Panc1 (cell line): ENCODE measurements at regions not wholly inside any gene's neighbourhood (a gene's known extent, or its start where the extent isn't known, plus 50 kb on each side); places are given as distances from the start of the nearest gene placed in this dataset.

Source experiments
- ATAC-seq: fragments of 200-7000 bp; cut with Tn5 transposase; 2 replicates; pipeline ENCODE4 v1.9.1; 2020; ENCODE audit warnings: mild to moderate bottlenecking, moderate library complexity
- BruUV-seq: library from RNA; stranded (reverse); fragments of 400-500 nt; replicated peaks from 2 replicates; lab custom pipeline; 2021; lab: Mats Ljungman, UMichigan
- CTCF ChIA-PET: fragments of 300-600 bp; sonication (Branson Sonifier 250); formaldehyde crosslinking; loops from one replicate; lab custom pipeline; 2022; ENCODE audit warnings: antibody characterized with exemption; lab: Charles Lee
- POLR2A ChIA-PET: fragments of 300-600 bp; sonication (Branson Sonifier 250); formaldehyde crosslinking; loops from one replicate; lab custom pipeline; 2022; ENCODE audit warnings: antibody characterized with exemption; lab: Charles Lee
- DNase-seq: peaks from one replicate; pipeline ENCODE4 v3.0.0-alpha.2; 2010; ENCODE audit warnings: low read depth, low spot score
- H3K27ac ChIP-seq: 2 replicates; pipeline ENCODE4 v1.5.1; 2011; ENCODE audit warnings: mild to moderate bottlenecking, low read length, inconsistent platforms
- H3K27me3 ChIP-seq: fragments of 200-500 bp; sonication (Bioruptor generic); 2 replicates; pipeline ENCODE4 v1.6.0; 2014; ENCODE audit warnings: low read length, inconsistent platforms; ENCODE audit not compliant: control insufficient read depth, insufficient read depth
- H3K36me3 ChIP-seq: fragments of 200-500 bp; sonication (Bioruptor generic); 2 replicates; pipeline ENCODE4 v1.5.1; 2014; ENCODE audit warnings: inconsistent platforms, mild to moderate bottlenecking, low read length, moderate library complexity; ENCODE audit not compliant: control insufficient read depth, insufficient read depth
- H3K4me1 ChIP-seq: 2 replicates; pipeline ENCODE4 v1.5.1; 2011; ENCODE audit warnings: inconsistent platforms, mild to moderate bottlenecking, low read length, moderate library complexity; ENCODE audit not compliant: control insufficient read depth, insufficient read depth
- H3K4me3 ChIP-seq, 2 experiments: 2 replicates each; pipeline ENCODE4 v1.5.1; 2011 to 2012; ENCODE audit warnings: low read depth in 2 of 2, low read length in 2 of 2, mild to moderate bottlenecking in 2 of 2, inconsistent platforms in 1 of 2, moderate library complexity in 1 of 2
- H3K9me3 ChIP-seq: fragments of 200-500 bp; sonication (Bioruptor generic); 2 replicates; pipeline ENCODE4 v1.5.1; 2014; ENCODE audit warnings: low read depth, mild to moderate bottlenecking, inconsistent platforms, low read length, moderate library complexity; ENCODE audit not compliant: control insufficient read depth, insufficient read depth
- POLR2AphosphoS5 ChIP-seq: IDR thresholded peaks from 2 replicates; pipeline ENCODE4 v1.6.1; 2012; ENCODE audit warnings: mild to moderate bottlenecking, low read depth, low read length, moderate library complexity
- SIN3A ChIP-seq: IDR thresholded peaks from 2 replicates; pipeline ENCODE4 v1.6.1; 2012; ENCODE audit warnings: low read depth, mild to moderate bottlenecking, low read length, moderate library complexity, borderline replicate concordance; ENCODE audit not compliant: insufficient read depth
- TCF7L2 ChIP-seq: IDR thresholded peaks from 2 replicates; pipeline ENCODE4 v1.6.1; 2011; ENCODE audit warnings: mild to moderate bottlenecking, low read depth, low read length, inconsistent platforms
- in situ Hi-C: cut with HindIII; loops from 2 replicates; pipeline ENCODE4 v1.10.0; 2016; ENCODE audit warnings: low sequenced_read_pairs, low pct_unique_long_range_greater_than_20kb
- intact Hi-C: fragments of 100-400 bp; cut with micrococcal nuclease; formaldehyde crosslinking; loops from one replicate; pipeline ENCODE4 v1.10.0; 2022; ENCODE audit not compliant: unreplicated experiment
- TF ChIP-seq, protein P1 (sequence below), 2 experiments: IDR thresholded peaks; 2 replicates each; pipeline ENCODE4 v1.6.1; 2011 to 2012; ENCODE audit warnings: low read depth in 2 of 2, control low read depth in 1 of 2, low read length in 1 of 2, mild to moderate bottlenecking in 1 of 2, moderate library complexity in 1 of 2; ENCODE audit not compliant: insufficient read depth in 1 of 2
- TF ChIP-seq, protein P2 (sequence below): fragments of 450-650 bp; IDR thresholded peaks from 2 replicates; pipeline ENCODE4 v1.5.1; 2017; ENCODE audit warnings: mild to moderate bottlenecking

DNA sequence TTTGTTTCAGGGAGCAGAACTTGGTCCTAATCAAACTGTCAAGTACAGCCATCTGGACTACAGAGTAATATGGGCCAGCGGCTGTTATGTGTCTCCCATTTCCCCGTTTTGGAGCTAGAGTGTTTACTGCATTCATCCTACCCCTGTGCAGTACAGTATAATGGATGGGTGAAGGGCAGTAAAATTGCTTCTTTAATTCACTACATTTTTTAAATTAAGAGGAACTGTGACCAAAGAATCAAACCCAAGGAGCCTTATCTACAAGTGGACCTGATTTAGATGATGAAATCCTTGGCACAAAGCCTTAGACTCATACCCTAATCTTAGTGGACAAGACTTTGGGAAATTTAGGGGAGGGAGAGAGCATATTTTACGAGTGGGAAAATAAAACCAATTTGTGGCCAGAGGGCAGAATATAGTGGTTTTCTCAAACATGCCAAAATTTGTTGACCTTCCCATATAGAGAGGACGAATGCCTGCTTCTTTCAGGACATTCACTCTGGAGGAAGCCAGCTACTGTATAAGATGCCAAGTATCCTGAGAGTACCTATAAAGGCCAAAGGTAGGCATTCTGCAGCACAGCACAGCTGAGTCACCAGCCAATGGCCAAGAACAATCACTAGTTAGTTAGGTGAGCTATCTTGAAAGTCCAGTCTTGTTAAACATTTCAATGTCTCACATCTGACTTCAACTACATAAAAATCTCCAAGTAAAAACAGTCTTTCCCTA, 253.8 kb upstream of the KCNIP4 start:
- no peaks in the 10 kb centered on the region for H3K36me3 ChIP-seq
- TF ChIP-seq POLR2AphosphoS5 (no peak), TCF7L2 (no peak), SIN3A (no peak)
- TF ChIP-seq, protein P1, sequence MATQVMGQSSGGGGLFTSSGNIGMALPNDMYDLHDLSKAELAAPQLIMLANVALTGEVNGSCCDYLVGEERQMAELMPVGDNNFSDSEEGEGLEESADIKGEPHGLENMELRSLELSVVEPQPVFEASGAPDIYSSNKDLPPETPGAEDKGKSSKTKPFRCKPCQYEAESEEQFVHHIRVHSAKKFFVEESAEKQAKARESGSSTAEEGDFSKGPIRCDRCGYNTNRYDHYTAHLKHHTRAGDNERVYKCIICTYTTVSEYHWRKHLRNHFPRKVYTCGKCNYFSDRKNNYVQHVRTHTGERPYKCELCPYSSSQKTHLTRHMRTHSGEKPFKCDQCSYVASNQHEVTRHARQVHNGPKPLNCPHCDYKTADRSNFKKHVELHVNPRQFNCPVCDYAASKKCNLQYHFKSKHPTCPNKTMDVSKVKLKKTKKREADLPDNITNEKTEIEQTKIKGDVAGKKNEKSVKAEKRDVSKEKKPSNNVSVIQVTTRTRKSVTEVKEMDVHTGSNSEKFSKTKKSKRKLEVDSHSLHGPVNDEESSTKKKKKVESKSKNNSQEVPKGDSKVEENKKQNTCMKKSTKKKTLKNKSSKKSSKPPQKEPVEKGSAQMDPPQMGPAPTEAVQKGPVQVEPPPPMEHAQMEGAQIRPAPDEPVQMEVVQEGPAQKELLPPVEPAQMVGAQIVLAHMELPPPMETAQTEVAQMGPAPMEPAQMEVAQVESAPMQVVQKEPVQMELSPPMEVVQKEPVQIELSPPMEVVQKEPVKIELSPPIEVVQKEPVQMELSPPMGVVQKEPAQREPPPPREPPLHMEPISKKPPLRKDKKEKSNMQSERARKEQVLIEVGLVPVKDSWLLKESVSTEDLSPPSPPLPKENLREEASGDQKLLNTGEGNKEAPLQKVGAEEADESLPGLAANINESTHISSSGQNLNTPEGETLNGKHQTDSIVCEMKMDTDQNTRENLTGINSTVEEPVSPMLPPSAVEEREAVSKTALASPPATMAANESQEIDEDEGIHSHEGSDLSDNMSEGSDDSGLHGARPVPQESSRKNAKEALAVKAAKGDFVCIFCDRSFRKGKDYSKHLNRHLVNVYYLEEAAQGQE (IDR thresholded peaks at IDR 0.05; ENCODE audit: insufficient read depth in 1 of 2, low read depth in 2 of 2, low read length in 1 of 2): no peak
- TF ChIP-seq, protein P2, sequence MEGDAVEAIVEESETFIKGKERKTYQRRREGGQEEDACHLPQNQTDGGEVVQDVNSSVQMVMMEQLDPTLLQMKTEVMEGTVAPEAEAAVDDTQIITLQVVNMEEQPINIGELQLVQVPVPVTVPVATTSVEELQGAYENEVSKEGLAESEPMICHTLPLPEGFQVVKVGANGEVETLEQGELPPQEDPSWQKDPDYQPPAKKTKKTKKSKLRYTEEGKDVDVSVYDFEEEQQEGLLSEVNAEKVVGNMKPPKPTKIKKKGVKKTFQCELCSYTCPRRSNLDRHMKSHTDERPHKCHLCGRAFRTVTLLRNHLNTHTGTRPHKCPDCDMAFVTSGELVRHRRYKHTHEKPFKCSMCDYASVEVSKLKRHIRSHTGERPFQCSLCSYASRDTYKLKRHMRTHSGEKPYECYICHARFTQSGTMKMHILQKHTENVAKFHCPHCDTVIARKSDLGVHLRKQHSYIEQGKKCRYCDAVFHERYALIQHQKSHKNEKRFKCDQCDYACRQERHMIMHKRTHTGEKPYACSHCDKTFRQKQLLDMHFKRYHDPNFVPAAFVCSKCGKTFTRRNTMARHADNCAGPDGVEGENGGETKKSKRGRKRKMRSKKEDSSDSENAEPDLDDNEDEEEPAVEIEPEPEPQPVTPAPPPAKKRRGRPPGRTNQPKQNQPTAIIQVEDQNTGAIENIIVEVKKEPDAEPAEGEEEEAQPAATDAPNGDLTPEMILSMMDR: no peak
- no peak overlapping the region for H3K27ac ChIP-seq
- H3K27me3 ChIP-seq: no peaks in the 10 kb centered on the region
- intact Hi-C loops (no loop called here), in situ Hi-C loops (no loop called here)
- ATAC-seq (no peak), DNase-seq (no peak)
- H3K4me3 ChIP-seq: no peak overlapping the region
- CTCF ChIA-PET: no interaction called here
- no peaks in the 10 kb centered on the region for H3K9me3 ChIP-seq
- BruUV-seq: no TSS peak
- POLR2A ChIA-PET: no interaction called here
- H3K4me1 ChIP-seq: no peaks in the 10 kb centered on the region

DNA sequence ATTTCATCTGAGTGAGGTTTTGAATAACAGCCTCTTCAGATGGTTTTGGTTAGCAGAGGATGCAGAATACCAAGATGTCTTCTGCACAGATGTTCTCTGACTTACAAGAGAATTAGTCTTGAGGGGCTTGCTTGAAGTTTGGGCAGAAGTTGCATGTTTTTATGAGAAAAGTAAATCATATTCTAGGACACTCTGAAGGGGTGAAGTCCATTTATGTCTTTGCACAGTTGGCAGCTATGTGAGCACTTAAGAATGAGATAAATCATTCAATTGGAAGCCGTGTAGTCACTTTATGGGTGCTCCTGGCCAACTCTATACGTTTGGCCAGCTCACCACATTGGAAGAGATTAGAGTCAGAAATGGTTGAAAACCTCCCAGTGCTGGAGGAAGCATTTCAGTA, 252.7 kb upstream of the KCNIP4 start:
- in situ Hi-C loops (no loop called here), intact Hi-C loops (no loop called here)
- ChIA-PET CTCF (no interaction called here), POLR2A (no interaction called here)
- Histone ChIP-seq H3K27me3 (no peaks in the 10 kb centered on the region), H3K36me3 (no peaks in the 10 kb centered on the region), H3K9me3 (no peaks in the 10 kb centered on the region), H3K4me3 (no peak overlapping the region), H3K27ac (no peak overlapping the region), H3K4me1 (no peaks in the 10 kb centered on the region)
- no peak for DNase-seq
- TF ChIP-seq, protein P2: no peak
- TF ChIP-seq, protein P1 (IDR thresholded peaks at IDR 0.05; ENCODE audit: insufficient read depth in 1 of 2, low read depth in 2 of 2, low read length in 1 of 2): no peak
- TF ChIP-seq SIN3A (no peak), TCF7L2 (no peak), POLR2AphosphoS5 (no peak)
- ATAC-seq: no peak
- no TSS peak for BruUV-seq
